ENCODE measurements at regions not wholly inside any gene's neighbourhood (a gene's known extent, or its start where the extent isn't known, plus 50 kb on each side); places are given as distances from the start of the nearest gene placed in this dataset.

DNA sequence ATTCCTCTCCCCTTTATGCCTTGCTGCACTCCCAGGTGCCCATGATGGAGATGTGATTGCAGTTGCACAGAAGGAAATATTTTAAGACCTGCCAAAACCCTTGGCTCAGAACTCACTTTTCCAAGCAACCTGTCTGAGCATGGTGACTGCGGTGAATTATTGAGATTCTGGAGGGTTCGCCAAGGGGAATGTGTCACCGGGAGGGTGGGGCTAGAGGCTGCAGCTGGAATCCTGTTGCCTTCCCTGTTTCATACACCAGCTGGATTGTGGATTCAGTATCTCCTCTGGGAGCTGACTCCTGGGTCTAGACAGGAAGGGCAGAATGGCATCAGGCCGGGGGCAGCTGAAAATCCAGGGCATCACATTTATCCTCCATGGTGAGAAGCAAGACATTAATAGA is 527.2 kb downstream of the TMEM114 start:
- no peak for DNase-seq
- WGBS, 2 experiments (ENCODE audit: insufficient coverage in 1 of 2, insufficient read length in 1 of 2): 73 to 85% methylated on average over 3 to 4 of the region's 4 CpGs
- Histone ChIP-seq H3K4me1 (ENCODE audit: control insufficient read depth, insufficient read depth, low read length) (no peaks in the 10 kb centered on the region), H3K36me3 (ENCODE audit: control insufficient read depth, insufficient read depth, low read length) (no peaks in the 10 kb centered on the region), H3K9me3 (ENCODE audit: control insufficient read depth, low read length) (peaks cover 10% of the 10 kb centered on the region), H3K4me3 (ENCODE audit: low read length) (no peak overlapping the region), H3K27me3 (ENCODE audit: control insufficient read depth, insufficient read depth, low read length, poor library complexity, severe bottlenecking) (no peaks in the 10 kb centered on the region), H3K9ac (ENCODE audit: extremely low read depth, low read length, poor library complexity, severe bottlenecking) (no peak overlapping the region), H3K27ac (ENCODE audit: low read depth, low read length) (no peak overlapping the region)
- H3K27ac Mint-ChIP-seq: no peak overlapping the region
- no peak overlapping the region for H3K4me3 Mint-ChIP-seq
- H3K27me3 Mint-ChIP-seq (ENCODE audit: insufficient read depth): peaks cover 1% of the 10 kb centered on the region
- peaks cover 29% of the 10 kb centered on the region for H3K9me3 Mint-ChIP-seq
- H3K4me1 Mint-ChIP-seq: no peaks in the 10 kb centered on the region
- TF ChIP-seq, protein P1, sequence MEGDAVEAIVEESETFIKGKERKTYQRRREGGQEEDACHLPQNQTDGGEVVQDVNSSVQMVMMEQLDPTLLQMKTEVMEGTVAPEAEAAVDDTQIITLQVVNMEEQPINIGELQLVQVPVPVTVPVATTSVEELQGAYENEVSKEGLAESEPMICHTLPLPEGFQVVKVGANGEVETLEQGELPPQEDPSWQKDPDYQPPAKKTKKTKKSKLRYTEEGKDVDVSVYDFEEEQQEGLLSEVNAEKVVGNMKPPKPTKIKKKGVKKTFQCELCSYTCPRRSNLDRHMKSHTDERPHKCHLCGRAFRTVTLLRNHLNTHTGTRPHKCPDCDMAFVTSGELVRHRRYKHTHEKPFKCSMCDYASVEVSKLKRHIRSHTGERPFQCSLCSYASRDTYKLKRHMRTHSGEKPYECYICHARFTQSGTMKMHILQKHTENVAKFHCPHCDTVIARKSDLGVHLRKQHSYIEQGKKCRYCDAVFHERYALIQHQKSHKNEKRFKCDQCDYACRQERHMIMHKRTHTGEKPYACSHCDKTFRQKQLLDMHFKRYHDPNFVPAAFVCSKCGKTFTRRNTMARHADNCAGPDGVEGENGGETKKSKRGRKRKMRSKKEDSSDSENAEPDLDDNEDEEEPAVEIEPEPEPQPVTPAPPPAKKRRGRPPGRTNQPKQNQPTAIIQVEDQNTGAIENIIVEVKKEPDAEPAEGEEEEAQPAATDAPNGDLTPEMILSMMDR (conservative IDR thresholded peaks at IDR 0.05): no peak
- H3K36me3 Mint-ChIP-seq (ENCODE audit: low read depth): no peaks in the 10 kb centered on the region

DNA sequence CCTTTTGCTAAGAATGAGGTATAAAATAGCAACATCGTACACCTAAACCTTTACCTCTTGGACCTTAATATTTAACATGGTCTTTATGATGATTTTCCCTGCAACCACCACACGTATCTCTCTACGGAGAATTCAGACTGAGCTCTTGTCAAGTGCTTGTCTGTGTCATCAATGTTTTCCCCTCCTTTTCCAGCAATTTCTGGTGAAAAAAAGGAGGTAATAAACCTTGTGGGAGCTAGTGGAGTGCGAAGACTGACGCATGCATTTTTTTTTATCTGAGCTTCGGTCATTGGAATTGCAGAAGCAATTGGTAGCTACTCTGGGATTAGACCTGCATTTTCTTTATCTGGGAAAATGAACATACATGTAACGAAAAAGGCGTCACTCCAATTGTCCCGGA is 527.6 kb downstream of the TMEM114 start:
- 96 to 97% methylated on average over 7 to 9 of the region's 9 CpGs for WGBS, 2 experiments (ENCODE audit: insufficient coverage in 1 of 2, insufficient read length in 1 of 2)
- H3K4me3 Mint-ChIP-seq: no peak overlapping the region
- no peaks in the 10 kb centered on the region for H3K4me1 Mint-ChIP-seq
- TF ChIP-seq, protein P1 (conservative IDR thresholded peaks at IDR 0.05): no peak
- H3K36me3 ChIP-seq (ENCODE audit: control insufficient read depth, insufficient read depth, low read length): no peaks in the 10 kb centered on the region
- H3K27me3 ChIP-seq (ENCODE audit: control insufficient read depth, insufficient read depth, low read length, poor library complexity, severe bottlenecking): no peaks in the 10 kb centered on the region
- DNase-seq: no peak
- peaks cover 26% of the 10 kb centered on the region for H3K9me3 Mint-ChIP-seq
- H3K36me3 Mint-ChIP-seq (ENCODE audit: low read depth): no peaks in the 10 kb centered on the region
- no peak overlapping the region for H3K27ac Mint-ChIP-seq
- no peak overlapping the region for H3K4me3 ChIP-seq (ENCODE audit: low read length)
- peaks cover 10% of the 10 kb centered on the region for H3K9me3 ChIP-seq (ENCODE audit: control insufficient read depth, low read length)
- H3K27ac ChIP-seq (ENCODE audit: low read depth, low read length): no peak overlapping the region
- H3K27me3 Mint-ChIP-seq (ENCODE audit: insufficient read depth): peaks cover 1% of the 10 kb centered on the region
- no peaks in the 10 kb centered on the region for H3K4me1 ChIP-seq (ENCODE audit: control insufficient read depth, insufficient read depth, low read length)
- no peak overlapping the region for H3K9ac ChIP-seq (ENCODE audit: extremely low read depth, low read length, poor library complexity, severe bottlenecking)

DNA sequence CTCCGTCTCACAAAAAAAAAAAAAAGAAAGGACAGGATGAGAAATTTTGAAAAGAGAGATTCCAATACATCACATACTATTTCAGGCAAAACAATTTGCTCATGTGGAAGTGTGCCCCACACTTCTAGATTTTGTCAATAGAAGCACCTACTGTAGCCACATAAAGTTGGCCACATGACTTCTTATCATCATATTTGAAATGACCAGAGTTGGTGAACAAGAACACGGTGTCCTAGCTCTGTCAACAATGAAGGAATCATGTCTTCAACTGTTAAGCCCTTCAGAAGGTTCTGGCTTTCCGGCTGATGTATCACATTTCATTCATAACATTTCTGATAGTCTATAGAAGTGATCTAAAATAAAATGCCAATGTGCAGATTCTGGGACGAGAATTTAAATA is 534.5 kb downstream of the TMEM114 start:
- no peaks in the 10 kb centered on the region for H3K4me1 ChIP-seq (ENCODE audit: control insufficient read depth, insufficient read depth, low read length)
- peaks cover 3% of the 10 kb centered on the region for H3K9me3 Mint-ChIP-seq
- H3K27ac Mint-ChIP-seq: no peak overlapping the region
- H3K27me3 Mint-ChIP-seq (ENCODE audit: insufficient read depth): no peaks in the 10 kb centered on the region
- H3K9me3 ChIP-seq (ENCODE audit: control insufficient read depth, low read length): no peaks in the 10 kb centered on the region
- 80 to 85% methylated on average over 1 to 3 of the region's 4 CpGs for WGBS, 2 experiments (ENCODE audit: insufficient coverage in 1 of 2, insufficient read length in 1 of 2)
- no peak for DNase-seq
- no peak overlapping the region for H3K4me3 Mint-ChIP-seq
- H3K27ac ChIP-seq (ENCODE audit: low read depth, low read length): no peak overlapping the region
- H3K4me1 Mint-ChIP-seq: no peaks in the 10 kb centered on the region
- H3K36me3 Mint-ChIP-seq (ENCODE audit: low read depth): no peaks in the 10 kb centered on the region
- H3K4me3 ChIP-seq (ENCODE audit: low read length): no peak overlapping the region
- TF ChIP-seq, protein P1 (conservative IDR thresholded peaks at IDR 0.05): no peak
- no peaks in the 10 kb centered on the region for H3K36me3 ChIP-seq (ENCODE audit: control insufficient read depth, insufficient read depth, low read length)
- H3K9ac ChIP-seq (ENCODE audit: extremely low read depth, low read length, poor library complexity, severe bottlenecking): no peak overlapping the region
- no peaks in the 10 kb centered on the region for H3K27me3 ChIP-seq (ENCODE audit: control insufficient read depth, insufficient read depth, low read length, poor library complexity, severe bottlenecking)

All from endodermal cell (in vitro differentiated cells).